ENCODE measurements at regions not wholly inside any gene's neighbourhood (a gene's known extent, or its start where the extent isn't known, plus 50 kb on each side); places are given as distances from the start of the nearest gene placed in this dataset.

DNA sequence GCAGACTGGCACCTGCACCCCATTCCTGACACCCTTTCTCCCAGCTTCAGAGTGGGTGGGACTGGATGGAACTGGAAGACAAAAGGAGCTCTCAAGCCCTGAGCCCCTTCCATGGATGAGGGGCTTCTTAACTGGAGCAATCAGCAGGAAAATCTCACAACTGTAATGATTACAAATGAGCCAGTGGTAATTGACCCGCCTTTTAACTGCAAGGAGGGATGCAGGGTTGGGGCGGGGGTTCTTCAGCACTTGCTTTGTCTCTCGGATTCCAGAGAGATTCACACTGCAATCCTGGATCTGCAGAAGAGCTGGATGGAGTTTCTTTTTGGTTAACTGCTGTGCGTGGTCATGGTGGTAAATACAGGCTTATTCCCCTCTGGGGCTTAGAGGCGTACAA lies 160.1 kb upstream of the SHB start:
- Histone ChIP-seq H3K9me3 (ENCODE audit: low read length) (no peaks in the 10 kb centered on the region), H3K4me1 (ENCODE audit: insufficient read depth, low read length) (peaks cover 6% of the 10 kb centered on the region; the same call in 1 of the 2 replicates), H3K79me2 (ENCODE audit: insufficient read depth, low read length) (no peaks in the 10 kb centered on the region), H3K4me2 (ENCODE audit: low read depth, low read length) (no peak overlapping the region), H3K27me3 (ENCODE audit: control insufficient read depth in 1 of 2, insufficient read depth in 2 of 2, low read length in 2 of 2) (peaks cover 0 to 28% of the 10 kb centered on the region in 2 experiments; a peak in 2 of 5 replicates), H3K4me3 (replicated peaks in 1 of 3; ENCODE audit: insufficient read depth in 1 of 3, low read depth in 2 of 3, low read length in 3 of 3) (no peak overlapping the region), H3K9ac (ENCODE audit: insufficient read depth, low read depth, low read length) (no peak overlapping the region), H2AFZ (ENCODE audit: low read length) (no peak overlapping the region), H3K36me3 (replicated peaks in 1 of 2; ENCODE audit: control insufficient read depth in 1 of 2, insufficient read depth in 2 of 2, low read length in 2 of 2) (no peaks in the 10 kb centered on the region), H4K20me1 (ENCODE audit: insufficient read depth, low read length) (no peaks in the 10 kb centered on the region), H3K27ac (ENCODE audit: extremely low read length, insufficient read depth, low read length) (no peak overlapping the region)
- BruUV-seq (replicated peaks), result no TSS peak
- intact Hi-C loops (cut with micrococcal nuclease; ENCODE audit: unreplicated experiment), result no loop called here
- DNase-seq (ENCODE audit: low spot score), result no peak
- POLR2A ChIA-PET, result no interaction called here
- no peak for ATAC-seq
- TF ChIP-seq ATF1 (CRISPR knock-in tag; IDR thresholded peaks at IDR 0.05) (no peak), ARNT2 (CRISPR knock-in tag; IDR thresholded peaks at IDR 0.05; ENCODE audit: low read depth) (no peak), TGIF2 (CRISPR knock-in tag; IDR thresholded peaks at IDR 0.05) (no peak), MAF1 (CRISPR knock-in tag; IDR thresholded peaks at IDR 0.05; ENCODE audit: borderline replicate concordance) (no peak), LCORL (IDR thresholded peaks at IDR 0.05) (no peak), LCORL (CRISPR knock-in tag; IDR thresholded peaks at IDR 0.05) (no peak)
- TF ChIP-seq, protein P1, sequence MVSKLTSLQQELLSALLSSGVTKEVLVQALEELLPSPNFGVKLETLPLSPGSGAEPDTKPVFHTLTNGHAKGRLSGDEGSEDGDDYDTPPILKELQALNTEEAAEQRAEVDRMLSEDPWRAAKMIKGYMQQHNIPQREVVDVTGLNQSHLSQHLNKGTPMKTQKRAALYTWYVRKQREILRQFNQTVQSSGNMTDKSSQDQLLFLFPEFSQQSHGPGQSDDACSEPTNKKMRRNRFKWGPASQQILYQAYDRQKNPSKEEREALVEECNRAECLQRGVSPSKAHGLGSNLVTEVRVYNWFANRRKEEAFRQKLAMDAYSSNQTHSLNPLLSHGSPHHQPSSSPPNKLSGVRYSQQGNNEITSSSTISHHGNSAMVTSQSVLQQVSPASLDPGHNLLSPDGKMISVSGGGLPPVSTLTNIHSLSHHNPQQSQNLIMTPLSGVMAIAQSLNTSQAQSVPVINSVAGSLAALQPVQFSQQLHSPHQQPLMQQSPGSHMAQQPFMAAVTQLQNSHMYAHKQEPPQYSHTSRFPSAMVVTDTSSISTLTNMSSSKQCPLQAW (CRISPR knock-in tag; IDR thresholded peaks at IDR 0.05), result no peak
- TF ChIP-seq, protein P2, sequence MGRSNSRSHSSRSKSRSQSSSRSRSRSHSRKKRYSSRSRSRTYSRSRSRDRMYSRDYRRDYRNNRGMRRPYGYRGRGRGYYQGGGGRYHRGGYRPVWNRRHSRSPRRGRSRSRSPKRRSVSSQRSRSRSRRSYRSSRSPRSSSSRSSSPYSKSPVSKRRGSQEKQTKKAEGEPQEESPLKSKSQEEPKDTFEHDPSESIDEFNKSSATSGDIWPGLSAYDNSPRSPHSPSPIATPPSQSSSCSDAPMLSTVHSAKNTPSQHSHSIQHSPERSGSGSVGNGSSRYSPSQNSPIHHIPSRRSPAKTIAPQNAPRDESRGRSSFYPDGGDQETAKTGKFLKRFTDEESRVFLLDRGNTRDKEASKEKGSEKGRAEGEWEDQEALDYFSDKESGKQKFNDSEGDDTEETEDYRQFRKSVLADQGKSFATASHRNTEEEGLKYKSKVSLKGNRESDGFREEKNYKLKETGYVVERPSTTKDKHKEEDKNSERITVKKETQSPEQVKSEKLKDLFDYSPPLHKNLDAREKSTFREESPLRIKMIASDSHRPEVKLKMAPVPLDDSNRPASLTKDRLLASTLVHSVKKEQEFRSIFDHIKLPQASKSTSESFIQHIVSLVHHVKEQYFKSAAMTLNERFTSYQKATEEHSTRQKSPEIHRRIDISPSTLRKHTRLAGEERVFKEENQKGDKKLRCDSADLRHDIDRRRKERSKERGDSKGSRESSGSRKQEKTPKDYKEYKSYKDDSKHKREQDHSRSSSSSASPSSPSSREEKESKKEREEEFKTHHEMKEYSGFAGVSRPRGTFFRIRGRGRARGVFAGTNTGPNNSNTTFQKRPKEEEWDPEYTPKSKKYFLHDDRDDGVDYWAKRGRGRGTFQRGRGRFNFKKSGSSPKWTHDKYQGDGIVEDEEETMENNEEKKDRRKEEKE (IDR thresholded peaks at IDR 0.05), result no peak
- TF ChIP-seq, protein P3, sequence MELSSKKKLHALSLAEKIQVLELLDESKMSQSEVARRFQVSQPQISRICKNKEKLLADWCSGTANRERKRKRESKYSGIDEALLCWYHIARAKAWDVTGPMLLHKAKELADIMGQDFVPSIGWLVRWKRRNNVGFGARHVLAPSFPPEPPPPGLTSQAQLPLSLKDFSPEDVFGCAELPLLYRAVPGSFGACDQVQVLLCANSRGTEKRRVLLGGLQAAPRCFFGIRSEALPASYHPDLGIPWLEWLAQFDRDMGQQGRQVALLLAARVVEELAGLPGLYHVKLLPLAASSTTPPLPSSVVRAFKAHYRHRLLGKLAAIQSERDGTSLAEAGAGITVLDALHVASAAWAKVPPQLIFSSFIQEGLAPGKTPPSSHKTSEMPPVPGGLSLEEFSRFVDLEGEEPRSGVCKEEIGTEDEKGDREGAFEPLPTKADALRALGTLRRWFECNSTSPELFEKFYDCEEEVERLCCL (CRISPR knock-in tag; IDR thresholded peaks at IDR 0.05; ENCODE audit: borderline replicate concordance), result no peak
- TF ChIP-seq, protein P4, sequence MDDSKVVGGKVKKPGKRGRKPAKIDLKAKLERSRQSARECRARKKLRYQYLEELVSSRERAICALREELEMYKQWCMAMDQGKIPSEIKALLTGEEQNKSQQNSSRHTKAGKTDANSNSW (CRISPR knock-in tag; IDR thresholded peaks at IDR 0.05; ENCODE audit: borderline replicate concordance), result no peak
- CTCF ChIA-PET (ENCODE audit: low intra/inter-chr PET ratio, low total read pairs), result no interaction called here
- in situ Hi-C loops (cut with HindIII; ENCODE audit: extremely low pct_ligation_motif_present, low pct_unique_long_range_greater_than_20kb), result no loop called here
- 52% methylated on average over 5 of the region's 5 CpGs for WGBS (ENCODE audit: low lambda C conversion rate)
- FAIRE-seq, result no peak
